A549 (cell line): ENCODE measurements at regions not wholly inside any gene's neighbourhood (a gene's known extent, or its start where the extent isn't known, plus 50 kb on each side); places are given as distances from the start of the nearest gene placed in this dataset.

Experiments
- CEBPB ChIP-seq, 2 experiments: fragments of >200 bp in 1 of 2; sonication (Bioruptor Twin) in 1 of 2; formaldehyde crosslinking in 1 of 2; IDR thresholded peaks; 2 replicates each; pipeline ENCODE4 v1.6.1; 2012 to 2016
- CHD2 ChIP-seq: fragments of 150-350 bp; IDR thresholded peaks from 2 replicates; pipeline ENCODE4 v1.6.1; 2014; ENCODE audit warnings: low read length; ENCODE audit not compliant: partially characterized antibody
- CHD4 ChIP-seq: fragments of 200-600 bp; sonication (generic); IDR thresholded peaks from 2 replicates; pipeline ENCODE4 v1.6.1; 2016; ENCODE audit warnings: antibody characterized with exemption, mild to moderate bottlenecking, borderline replicate concordance
- JUN ChIP-seq, 2 experiments: fragments of >200 bp; sonication (Bioruptor Twin); formaldehyde crosslinking; IDR thresholded peaks; 2 replicates in 1 of 2; 3 replicates in 1 of 2; pipeline ENCODE4 v1.6.1; 2016 to 2017
- MAFK ChIP-seq: fragments of 450-650 bp; IDR thresholded peaks from 2 replicates; pipeline ENCODE4 v1.6.1; 2014; ENCODE audit not compliant: partially characterized antibody
- PHF8 ChIP-seq: fragments of 200-600 bp; sonication (generic); IDR thresholded peaks from 2 replicates; pipeline ENCODE4 v1.6.1; 2016; ENCODE audit warnings: low read depth, mild to moderate bottlenecking, antibody characterized with exemption, moderate library complexity, borderline replicate concordance
- POLR2A ChIP-seq: IDR thresholded peaks from 2 replicates; pipeline ENCODE4 v1.6.1; 2012; ENCODE audit warnings: mild to moderate bottlenecking, low read length
- SMC3 ChIP-seq: fragments of >200 bp; sonication (Bioruptor Twin); formaldehyde crosslinking; IDR thresholded peaks from 3 replicates; pipeline ENCODE4 v1.6.1; 2018; ENCODE audit warnings: inconsistent platforms
- TF ChIP-seq, protein P1 (sequence below): fragments of >200 bp; sonication (Bioruptor Twin); formaldehyde crosslinking; IDR thresholded peaks from 3 replicates; pipeline ENCODE4 v1.5.1; 2016

DNA sequence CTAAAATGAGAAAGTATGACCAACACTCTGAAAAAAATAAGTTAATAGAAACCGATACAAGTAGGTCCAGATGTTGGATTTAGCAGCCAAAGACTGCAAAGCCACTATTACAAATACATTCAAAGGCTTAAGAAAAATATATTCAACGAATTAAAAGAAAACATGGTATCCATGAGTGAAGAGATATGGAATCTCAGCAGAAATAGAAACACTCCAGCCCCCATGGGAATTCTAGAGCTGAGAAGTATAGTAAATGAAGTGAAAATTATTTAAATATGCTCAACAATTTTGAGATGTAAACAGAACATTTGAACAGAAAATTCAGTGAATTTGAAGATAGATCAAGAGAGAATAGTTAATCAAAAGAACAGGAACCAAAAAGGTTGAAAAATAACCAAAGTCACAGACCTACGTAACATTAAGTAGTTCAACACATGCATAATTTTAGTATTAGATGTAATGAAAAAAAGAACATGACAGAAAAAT lies 72.0 kb upstream of the WIPF3 start:
- TF ChIP-seq PHF8 (no peak), CHD4 (no peak), POLR2A (no peak), SMC3 (no peak), JUN (IDR thresholded peaks at IDR 0.05) (no peak), CHD2 (no peak), CEBPB (IDR thresholded peaks at IDR 0.05) (no peak), MAFK (no peak)
- TF ChIP-seq, protein P1, sequence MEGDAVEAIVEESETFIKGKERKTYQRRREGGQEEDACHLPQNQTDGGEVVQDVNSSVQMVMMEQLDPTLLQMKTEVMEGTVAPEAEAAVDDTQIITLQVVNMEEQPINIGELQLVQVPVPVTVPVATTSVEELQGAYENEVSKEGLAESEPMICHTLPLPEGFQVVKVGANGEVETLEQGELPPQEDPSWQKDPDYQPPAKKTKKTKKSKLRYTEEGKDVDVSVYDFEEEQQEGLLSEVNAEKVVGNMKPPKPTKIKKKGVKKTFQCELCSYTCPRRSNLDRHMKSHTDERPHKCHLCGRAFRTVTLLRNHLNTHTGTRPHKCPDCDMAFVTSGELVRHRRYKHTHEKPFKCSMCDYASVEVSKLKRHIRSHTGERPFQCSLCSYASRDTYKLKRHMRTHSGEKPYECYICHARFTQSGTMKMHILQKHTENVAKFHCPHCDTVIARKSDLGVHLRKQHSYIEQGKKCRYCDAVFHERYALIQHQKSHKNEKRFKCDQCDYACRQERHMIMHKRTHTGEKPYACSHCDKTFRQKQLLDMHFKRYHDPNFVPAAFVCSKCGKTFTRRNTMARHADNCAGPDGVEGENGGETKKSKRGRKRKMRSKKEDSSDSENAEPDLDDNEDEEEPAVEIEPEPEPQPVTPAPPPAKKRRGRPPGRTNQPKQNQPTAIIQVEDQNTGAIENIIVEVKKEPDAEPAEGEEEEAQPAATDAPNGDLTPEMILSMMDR: no peak
